Right atrium auricular region (tissue), 2 donors: ENCODE measurements at regions not wholly inside any gene's neighbourhood (a gene's known extent, or its start where the extent isn't known, plus 50 kb on each side); places are given as distances from the start of the nearest gene placed in this dataset.
"Not testable (repeated sequence)": the region's sequence is repeated elsewhere in the genome, so short reads cannot be mapped to it uniquely, and the experiment has no call there.

Source experiments
- DNase-seq: peaks from one replicate; pipeline ENCODE4 v3.0.0-alpha.2; 2019; ENCODE audit warnings: low spot score
- H3K27ac ChIP-seq, 2 donors: fragments of 200-600 bp; sonication (generic); 1 replicate in 1 of 2; 2 replicates in 1 of 2; pipeline ENCODE4 v1.5.1; 2016 to 2019
- H3K27me3 ChIP-seq, 2 donors: fragments of 200-600 bp; sonication (generic); one replicate each; pipeline versions ENCODE4 v1.5.1 to v1.6.0; 2017 to 2019
- H3K36me3 ChIP-seq: fragments of 200-600 bp; sonication (generic); one replicate; pipeline ENCODE4 v1.5.1; 2016
- H3K4me1 ChIP-seq, 2 donors: fragments of 200-600 bp; sonication (generic); one replicate each; pipeline versions ENCODE4 v1.5.1 to v1.6.0; 2017 to 2019
- H3K4me3 ChIP-seq, 2 donors: fragments of 200-600 bp; sonication (generic); 1 replicate in 1 of 2; 2 replicates in 1 of 2; pipeline ENCODE4 v1.5.1; 2017 to 2019; ENCODE audit warnings: mild to moderate bottlenecking in 1 of 2, moderate library complexity in 1 of 2
- H3K9me3 ChIP-seq, 2 donors: fragments of 200-600 bp; sonication (generic); one replicate each; pipeline ENCODE4 v1.5.1; 2019
- TF ChIP-seq, protein P1 (sequence below), 2 donors: fragments of 200-600 bp; sonication (generic); IDR thresholded peaks; one replicate each; pipeline ENCODE4 v1.5.1; 2019; ENCODE audit warnings: antibody characterized with exemption in 2 of 2

DNA sequence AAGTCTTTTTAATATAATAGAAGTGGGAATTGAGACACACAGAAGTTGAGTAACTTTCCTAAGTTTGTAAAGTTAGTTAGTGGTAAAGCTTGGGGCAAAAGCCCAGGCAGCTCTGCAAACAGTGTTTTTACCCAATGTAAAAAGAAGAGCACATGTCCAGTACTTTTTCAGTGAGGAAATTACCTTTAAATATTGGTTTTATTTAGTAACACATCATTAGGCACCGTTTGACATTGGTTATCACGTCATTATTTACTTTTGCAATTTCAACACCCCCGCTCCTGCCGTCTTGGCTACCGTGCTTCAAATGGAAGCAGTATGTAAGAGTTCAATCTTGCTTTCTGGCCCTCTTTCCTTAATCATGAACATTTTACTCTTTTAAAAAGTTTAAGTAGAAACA lies 807.9 kb downstream of the EPHA4 start:
- no peaks in the 10 kb centered on the region for H3K9me3 ChIP-seq
- TF ChIP-seq, protein P1, sequence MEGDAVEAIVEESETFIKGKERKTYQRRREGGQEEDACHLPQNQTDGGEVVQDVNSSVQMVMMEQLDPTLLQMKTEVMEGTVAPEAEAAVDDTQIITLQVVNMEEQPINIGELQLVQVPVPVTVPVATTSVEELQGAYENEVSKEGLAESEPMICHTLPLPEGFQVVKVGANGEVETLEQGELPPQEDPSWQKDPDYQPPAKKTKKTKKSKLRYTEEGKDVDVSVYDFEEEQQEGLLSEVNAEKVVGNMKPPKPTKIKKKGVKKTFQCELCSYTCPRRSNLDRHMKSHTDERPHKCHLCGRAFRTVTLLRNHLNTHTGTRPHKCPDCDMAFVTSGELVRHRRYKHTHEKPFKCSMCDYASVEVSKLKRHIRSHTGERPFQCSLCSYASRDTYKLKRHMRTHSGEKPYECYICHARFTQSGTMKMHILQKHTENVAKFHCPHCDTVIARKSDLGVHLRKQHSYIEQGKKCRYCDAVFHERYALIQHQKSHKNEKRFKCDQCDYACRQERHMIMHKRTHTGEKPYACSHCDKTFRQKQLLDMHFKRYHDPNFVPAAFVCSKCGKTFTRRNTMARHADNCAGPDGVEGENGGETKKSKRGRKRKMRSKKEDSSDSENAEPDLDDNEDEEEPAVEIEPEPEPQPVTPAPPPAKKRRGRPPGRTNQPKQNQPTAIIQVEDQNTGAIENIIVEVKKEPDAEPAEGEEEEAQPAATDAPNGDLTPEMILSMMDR (IDR thresholded peaks at IDR 0.05) = no peak
- no peaks in the 10 kb centered on the region for H3K36me3 ChIP-seq
- H3K4me3 ChIP-seq = no peak overlapping the region
- no peak overlapping the region for H3K27ac ChIP-seq
- no peaks in the 10 kb centered on the region for H3K4me1 ChIP-seq
- H3K27me3 ChIP-seq = no peaks in the 10 kb centered on the region
- DNase-seq = no peak

DNA sequence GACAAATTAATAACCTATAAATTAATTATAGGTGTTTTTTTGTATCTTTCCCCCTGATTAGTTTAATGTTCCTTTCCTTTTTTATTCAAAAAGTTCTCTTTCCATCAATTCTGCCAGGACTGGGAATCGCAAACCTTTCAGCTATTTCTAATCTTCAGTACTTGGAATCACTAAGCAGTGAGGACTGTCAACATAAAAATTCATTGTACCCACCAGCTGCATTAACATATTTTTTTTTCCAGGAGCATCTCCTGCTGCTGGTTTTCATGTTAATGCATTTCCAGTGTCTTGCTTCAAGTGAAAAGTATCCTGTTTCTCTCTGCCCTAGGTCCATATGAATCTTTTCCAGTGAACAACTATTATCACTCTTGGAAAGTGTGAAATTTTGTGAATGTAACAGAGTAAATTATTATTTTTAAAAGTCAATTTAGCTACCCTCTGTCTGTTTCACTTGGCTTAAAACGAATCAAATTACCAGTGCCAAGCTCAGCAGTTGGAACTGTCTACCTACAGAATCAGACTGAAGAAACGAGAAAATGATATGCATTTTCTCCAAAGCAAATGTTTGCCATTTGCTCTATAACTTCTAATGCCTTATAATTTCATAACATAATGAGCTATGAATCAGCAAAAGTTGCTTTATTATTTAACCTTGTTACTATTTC lies 804.4 kb downstream of the EPHA4 start:
- H3K4me3 ChIP-seq = no peak overlapping the region
- TF ChIP-seq, protein P1 (IDR thresholded peaks at IDR 0.05) = no peak
- no peak for DNase-seq
- H3K36me3 ChIP-seq = no peaks in the 10 kb centered on the region
- H3K27me3 ChIP-seq = no peaks in the 10 kb centered on the region
- no peaks in the 10 kb centered on the region for H3K4me1 ChIP-seq
- no peak overlapping the region for H3K27ac ChIP-seq
- H3K9me3 ChIP-seq = no peaks in the 10 kb centered on the region

DNA sequence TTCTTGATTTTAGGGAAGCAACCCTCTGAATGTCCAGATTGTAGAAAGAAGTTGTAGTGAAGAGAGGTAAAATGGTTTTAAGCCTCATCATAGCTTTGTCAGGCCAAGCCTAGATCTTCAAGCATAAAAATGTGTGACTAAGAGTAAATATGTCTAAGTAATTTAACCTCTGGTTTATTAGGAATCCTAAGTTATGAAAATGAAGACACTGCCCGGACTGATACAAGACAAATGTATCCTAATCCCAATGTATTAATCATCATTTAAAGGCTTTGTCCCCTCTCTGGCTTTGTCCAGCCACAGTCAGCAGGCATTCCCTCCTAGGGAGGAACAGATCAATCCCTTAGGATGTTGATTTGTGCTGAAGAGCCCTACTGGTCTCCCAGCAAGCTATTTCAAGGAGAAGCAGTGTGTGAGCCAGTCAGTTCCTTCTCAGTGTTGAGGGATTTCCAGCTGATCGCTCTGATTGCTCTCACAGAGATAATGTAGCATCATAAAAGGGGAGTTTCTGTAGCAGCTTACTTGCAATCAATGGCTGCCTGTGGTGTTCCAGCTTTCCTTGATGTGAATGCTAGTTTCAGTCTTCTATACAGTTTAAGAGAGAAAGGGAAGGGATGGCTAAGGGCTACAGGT lies 796.1 kb downstream of the EPHA4 start:
- Histone ChIP-seq H3K27ac (no peak overlapping the region), H3K4me1 (no peaks in the 10 kb centered on the region), H3K36me3 (no peaks in the 10 kb centered on the region), H3K27me3 (no peaks in the 10 kb centered on the region), H3K4me3 (no peak overlapping the region), H3K9me3 (no peaks in the 10 kb centered on the region)
- no peak for DNase-seq
- TF ChIP-seq, protein P1 (IDR thresholded peaks at IDR 0.05) = no peak

DNA sequence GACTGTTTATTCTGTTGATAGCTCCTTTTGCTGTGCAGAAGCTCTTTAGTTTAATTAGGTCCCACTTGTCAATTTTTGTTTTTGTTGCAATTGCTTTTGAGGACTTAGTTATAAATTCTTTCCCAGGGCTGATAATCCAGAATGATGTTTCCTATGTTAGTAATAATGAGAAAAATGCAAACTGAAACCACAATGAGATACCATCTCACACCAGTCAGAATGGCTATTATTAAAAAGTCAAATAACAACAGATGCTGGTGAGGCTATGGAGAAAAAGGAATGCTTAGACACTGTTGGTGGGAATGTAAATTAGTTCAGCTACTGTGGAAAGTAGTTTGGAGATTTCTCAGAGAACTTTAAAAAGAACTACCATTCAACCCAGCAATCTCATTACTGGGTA lies 793.0 kb downstream of the EPHA4 start:
- DNase-seq, H3K27me3 ChIP-seq, H3K4me3 ChIP-seq, H3K27ac ChIP-seq, H3K9me3 ChIP-seq, H3K4me1 ChIP-seq, H3K36me3 ChIP-seq: not testable (repeated sequence)

DNA sequence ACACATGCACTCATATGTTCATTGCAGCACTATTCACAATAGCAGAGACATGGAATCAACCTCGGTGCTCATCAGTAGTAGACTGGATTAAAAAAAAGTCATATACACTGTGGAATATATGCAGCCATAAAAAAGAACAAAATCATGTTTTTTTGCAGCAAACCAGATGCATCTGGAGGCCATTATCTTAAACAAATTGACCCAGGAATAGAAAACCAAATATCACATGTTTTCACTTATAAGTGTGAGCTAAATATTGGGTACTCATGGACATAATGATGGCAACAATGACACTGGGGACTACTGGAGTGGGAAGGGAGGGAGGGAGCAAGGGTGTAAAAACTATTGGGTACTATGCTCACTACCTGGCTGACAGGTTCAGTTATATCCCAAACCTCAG lies 792.6 kb downstream of the EPHA4 start:
- H3K27me3 ChIP-seq = no peaks in the 10 kb centered on the region
- no peaks in the 10 kb centered on the region for H3K9me3 ChIP-seq
- TF ChIP-seq, protein P1 (IDR thresholded peaks at IDR 0.05) = no peak
- no peaks in the 10 kb centered on the region for H3K36me3 ChIP-seq
- no peak overlapping the region for H3K27ac ChIP-seq
- H3K4me3 ChIP-seq = no peak overlapping the region
- DNase-seq = no peak
- H3K4me1 ChIP-seq = no peaks in the 10 kb centered on the region

DNA sequence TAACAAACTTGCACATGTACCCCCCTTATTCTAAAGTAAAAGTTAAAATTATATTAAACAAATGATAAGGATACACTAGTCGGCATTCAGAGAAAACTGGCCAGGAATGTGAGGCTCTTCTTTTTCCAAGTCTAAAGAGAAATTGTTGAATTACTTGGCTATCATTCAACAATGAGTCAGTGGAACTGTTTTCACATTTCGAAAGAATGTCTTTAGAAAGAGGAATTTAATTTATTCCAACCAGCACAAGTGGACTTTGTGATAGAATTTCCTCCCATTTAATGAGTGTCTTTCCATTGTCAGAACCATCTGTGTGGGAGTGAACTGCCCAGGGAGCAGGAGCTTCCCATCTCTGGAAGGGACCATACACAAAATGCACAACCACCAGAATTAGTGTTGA lies 792.2 kb downstream of the EPHA4 start:
- no peak for DNase-seq
- no peaks in the 10 kb centered on the region for H3K9me3 ChIP-seq
- no peaks in the 10 kb centered on the region for H3K27me3 ChIP-seq
- no peaks in the 10 kb centered on the region for H3K36me3 ChIP-seq
- H3K27ac ChIP-seq = no peak overlapping the region
- no peaks in the 10 kb centered on the region for H3K4me1 ChIP-seq
- TF ChIP-seq, protein P1 (IDR thresholded peaks at IDR 0.05) = no peak
- no peak overlapping the region for H3K4me3 ChIP-seq
